SK-N-SH (cell line): ENCODE measurements at regions not wholly inside any gene's neighbourhood (a gene's known extent, or its start where the extent isn't known, plus 50 kb on each side); places are given as distances from the start of the nearest gene placed in this dataset.

ENCODE experiments used
- CTCF ChIA-PET: fragments of 300-600, 350-600 bp; formaldehyde crosslinking; extraction: SDS; loops from one replicate; lab custom pipeline; 2021; lab: Yijun Ruan, JAX
- POLR2A ChIA-PET: fragments of 350-600 bp; sonication (Branson Sonifier 250); formaldehyde crosslinking; extraction: SDS; loops from one replicate; lab custom pipeline; 2020; ENCODE audit warnings: antibody characterized with exemption, inconsistent platforms; lab: Yijun Ruan, JAX
- DNase-seq: peaks from one replicate; pipeline ENCODE4 v3.0.0; 2012
- H2AFZ ChIP-seq: fragments of 200-600 bp; sonication (generic); 2 replicates; pipeline ENCODE4 v1.8.1; 2016; ENCODE audit warnings: antibody characterized with exemption, mild to moderate bottlenecking, low read depth
- H3F3A ChIP-seq: fragments of 200-600 bp; sonication (generic); replicated peaks from 2 replicates; pipeline ENCODE3; 2016; ENCODE audit warnings: antibody characterized with exemption, mild to moderate bottlenecking; ENCODE audit not compliant: insufficient read depth
- H3K27ac ChIP-seq, 2 experiments: fragments of 200-500 bp in 1 of 2; fragments of 200-600 bp in 1 of 2; sonication (Bioruptor generic) in 1 of 2; sonication (generic), shearing (Covaris generic) in 1 of 2; 2 replicates each; pipeline versions ENCODE4 v1.5.1 to v1.6.1; 2014 to 2016; ENCODE audit warnings: low read depth in 2 of 2, inconsistent platforms in 1 of 2, low read length in 1 of 2, mild to moderate bottlenecking in 1 of 2, mixed read lengths in 1 of 2
- H3K27me3 ChIP-seq: fragments of 200-600 bp; sonication (generic), shearing (Covaris generic); 2 replicates; pipeline ENCODE4 v1.6.1; 2016; ENCODE audit warnings: mixed run types; ENCODE audit not compliant: insufficient read depth
- H3K36me3 ChIP-seq, 2 experiments: fragments of 200-500 bp in 1 of 2; fragments of 200-600 bp in 1 of 2; sonication (Bioruptor generic) in 1 of 2; sonication (generic) in 1 of 2; replicated peaks in 1 of 2; 2 replicates each; pipeline versions ENCODE3 to v1.5.1; 2014 to 2016; ENCODE audit warnings: low read length in 1 of 2, mild to moderate bottlenecking in 1 of 2; ENCODE audit not compliant: insufficient read depth in 2 of 2, control insufficient read depth in 1 of 2
- H3K4me1 ChIP-seq, 2 experiments: fragments of 200-500 bp in 1 of 2; fragments of 200-600 bp in 1 of 2; sonication (Bioruptor generic) in 1 of 2; sonication (generic), shearing (Covaris generic) in 1 of 2; 2 replicates each; pipeline versions ENCODE4 v1.5.1 to v1.6.1; 2014 to 2016; ENCODE audit warnings: low read depth in 1 of 2, low read length in 1 of 2, mixed run types in 1 of 2; ENCODE audit not compliant: insufficient read depth in 2 of 2, control insufficient read depth in 1 of 2
- H3K4me2 ChIP-seq: fragments of 200-600 bp; sonication (generic), shearing (Covaris generic); 2 replicates; pipeline ENCODE4 v1.6.1; 2017; ENCODE audit warnings: mixed run types
- H3K4me3 ChIP-seq, 2 experiments: fragments of 200-500 bp in 1 of 2; fragments of 200-600 bp in 1 of 2; sonication (Bioruptor generic) in 1 of 2; sonication (generic), shearing (Covaris generic) in 1 of 2; 2 replicates each; pipeline versions ENCODE4 v1.5.1 to v1.8.1; 2014 to 2016; ENCODE audit warnings: low read depth in 2 of 2, inconsistent platforms in 1 of 2, low read length in 1 of 2, mild to moderate bottlenecking in 1 of 2, mixed read lengths in 1 of 2, moderate library complexity in 1 of 2
- H3K79me2 ChIP-seq: fragments of 200-600 bp; sonication (generic); 2 replicates; pipeline ENCODE4 v1.8.1; 2017; ENCODE audit warnings: mild to moderate bottlenecking; ENCODE audit not compliant: insufficient read depth
- H3K9ac ChIP-seq: fragments of 200-600 bp; sonication (generic); 2 replicates; pipeline ENCODE4 v1.6.1; 2017; ENCODE audit warnings: mixed run types
- H3K9me2 ChIP-seq: fragments of 200-600 bp; sonication (generic); 2 replicates; pipeline ENCODE4 v1.6.1; 2017; ENCODE audit warnings: mixed run types
- H3K9me3 ChIP-seq: fragments of 200-600 bp; sonication (generic); 2 replicates; pipeline ENCODE4 v1.6.1; 2017; ENCODE audit warnings: mixed run types, mild to moderate bottlenecking, moderate library complexity
- H4K20me1 ChIP-seq: fragments of 200-600 bp; sonication (generic); 2 replicates; pipeline ENCODE4 v1.6.1; 2017; ENCODE audit warnings: mild to moderate bottlenecking, mixed run types; ENCODE audit not compliant: insufficient read depth
- EP300 ChIP-seq, 2 experiments: IDR thresholded peaks; 2 replicates each; pipeline versions ENCODE4 v1.4.0 to v1.6.1; 2012; ENCODE audit warnings: borderline replicate concordance in 1 of 2, low read depth in 1 of 2, low read length in 1 of 2
- FOXM1 ChIP-seq: IDR thresholded peaks from 2 replicates; pipeline ENCODE4 v1.4.0; 2012; ENCODE audit warnings: low read depth, mild to moderate bottlenecking
- GABPA ChIP-seq: IDR thresholded peaks from 2 replicates; pipeline ENCODE4 v1.4.0; 2012; ENCODE audit warnings: low read depth, mild to moderate bottlenecking
- MAX ChIP-seq: IDR thresholded peaks from 2 replicates; pipeline ENCODE4 v1.4.0; 2012; ENCODE audit warnings: low read depth
- NFIC ChIP-seq: IDR thresholded peaks from 2 replicates; pipeline ENCODE4 v1.4.0; 2012; ENCODE audit warnings: borderline replicate concordance
- POLR2AphosphoS5 ChIP-seq: IDR thresholded peaks from 2 replicates; pipeline ENCODE4 v1.6.1; 2012; ENCODE audit warnings: low read depth, low read length
- RFX5 ChIP-seq: IDR thresholded peaks from 2 replicates; pipeline ENCODE4 v1.6.1; 2012; ENCODE audit warnings: mild to moderate bottlenecking, improper control_type of control experiment, low read length
- RXRA ChIP-seq: IDR thresholded peaks from 2 replicates; pipeline ENCODE4 v1.4.0; 2012; ENCODE audit warnings: low read depth, mild to moderate bottlenecking, borderline replicate concordance
- SMC3 ChIP-seq: IDR thresholded peaks from 2 replicates; pipeline ENCODE4 v1.6.1; 2012; ENCODE audit warnings: low read depth, low read length, improper control_type of control experiment
- TAF1 ChIP-seq: IDR thresholded peaks from 2 replicates; pipeline ENCODE4 v1.6.1; 2012; ENCODE audit warnings: low read depth, mild to moderate bottlenecking, low read length, moderate library complexity, borderline replicate concordance
- TCF12 ChIP-seq: IDR thresholded peaks from 2 replicates; pipeline ENCODE4 v1.4.0; 2012
- USF1 ChIP-seq: IDR thresholded peaks from 2 replicates; pipeline ENCODE4 v1.4.0; 2012; ENCODE audit warnings: low read depth, borderline replicate concordance
- WGBS: methylation state at CpG from one replicate; pipeline ENCODE4 v1.1.6; 2017; ENCODE audit warnings: low lambda C conversion rate; 5-methylcytosine and 5-hydroxymethylcytosine counted together
- TF ChIP-seq, protein P1 (sequence below): IDR thresholded peaks from 2 replicates; pipeline ENCODE4 v1.4.0; 2012; ENCODE audit warnings: low read depth, borderline replicate concordance

GRCh38 chr15:66943456-66944095, 121.8 kb upstream of the SMAD3 start:
- CTCF ChIA-PET = interaction anchor here (1.1 to 7.8 kb wide), 4 partner anchors 279 to 514 kb away, joined by 3 to 112 read pairs (median 22); no protein-coding TSS in a partner anchor
- WGBS = 67% methylated on average over 7 of the region's 10 CpGs
- no peak overlapping the region for H3K9ac ChIP-seq
- H2AFZ ChIP-seq = no peak overlapping the region
- H3K27me3 ChIP-seq = no peaks in the 10 kb centered on the region
- H3K27ac ChIP-seq = no peak overlapping the region
- DNase-seq = no peak
- no peaks in the 10 kb centered on the region for H3K36me3 ChIP-seq
- no peak overlapping the region for H3K4me2 ChIP-seq
- TF ChIP-seq RFX5 (no peak), RXRA (no peak), TCF12 (no peak), NFIC (no peak), USF1 (no peak)
- TF ChIP-seq, all 33 proteins: peak for 0
- Histone ChIP-seq H3K9me3 (no peaks in the 10 kb centered on the region), H3K79me2 (no peaks in the 10 kb centered on the region), H3K4me1 (peaks cover 0 to 4% of the 10 kb centered on the region in 2 experiments; a peak in 1 of 4 replicates), H3K9me2 (no peaks in the 10 kb centered on the region), H3K4me3 (no peak overlapping the region), H4K20me1 (no peaks in the 10 kb centered on the region), H3F3A (peaks cover 5% of the 10 kb centered on the region)
- POLR2A ChIA-PET = no interaction called here

- Histone ChIP-seq H3K36me3 (no peaks in the 10 kb centered on the region), H3K27me3 (no peaks in the 10 kb centered on the region), H3K4me1 (peaks cover 0 to 4% of the 10 kb centered on the region in 2 experiments; a peak in 1 of 4 replicates), H4K20me1 (no peaks in the 10 kb centered on the region), H3K27ac (no peak overlapping the region), H3K9me3 (no peaks in the 10 kb centered on the region), H3K79me2 (no peaks in the 10 kb centered on the region), H3K9me2 (no peaks in the 10 kb centered on the region), H3K9ac (no peak overlapping the region), H2AFZ (no peak overlapping the region), H3K4me2 (no peak overlapping the region), H3K4me3 (no peak overlapping the region), H3F3A (no peaks in the 10 kb centered on the region)
- ChIA-PET CTCF (interaction anchor here (0.9 to 7.8 kb wide), 5 partner anchors 41 to 891 kb away, joined by 3 to 112 read pairs (median 3); no protein-coding TSS in a partner anchor), POLR2A (interaction anchor here (0.6 kb wide), 1 partner anchor 244 kb away, joined by 3 read pairs; no protein-coding TSS in a partner anchor)
- TF ChIP-seq MAX = no peak
- DNase-seq = no peak
- 100% methylated on average over 11 of the region's 14 CpGs for WGBS
Observed at GRCh38 chr15:66944121-66944520, 121.3 kb upstream of the SMAD3 start.

DNA sequence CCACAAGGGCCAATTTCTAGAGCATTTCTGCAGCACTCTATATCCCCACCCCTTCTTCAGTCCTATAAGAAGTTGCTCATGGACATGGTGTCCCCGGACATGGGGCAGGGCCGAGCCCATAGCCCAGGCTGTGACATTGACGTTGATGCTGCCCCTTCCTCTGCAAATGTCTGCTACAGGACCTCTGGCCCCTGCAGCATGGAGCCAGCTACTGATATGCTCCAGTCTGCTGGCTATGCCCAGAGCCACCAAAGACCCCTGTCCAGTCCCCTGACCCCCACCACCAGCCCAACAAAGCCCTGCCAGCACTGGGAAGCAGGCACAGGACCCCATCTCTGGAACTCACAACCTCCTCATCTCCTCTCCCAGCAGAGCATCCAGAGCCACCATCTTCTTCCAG, 120.1 kb upstream of the SMAD3 start:
- Histone ChIP-seq H2AFZ (no peak overlapping the region), H3K27me3 (no peaks in the 10 kb centered on the region), H3K9me2 (no peaks in the 10 kb centered on the region), H3K9me3 (no peaks in the 10 kb centered on the region), H3K4me3 (no peak overlapping the region), H3K36me3 (no peaks in the 10 kb centered on the region), H3F3A (no peaks in the 10 kb centered on the region), H3K4me1 (peaks cover 0 to 4% of the 10 kb centered on the region in 2 experiments; a peak in 1 of 4 replicates), H3K4me2 (no peak overlapping the region), H3K27ac (no peak overlapping the region), H3K79me2 (no peaks in the 10 kb centered on the region), H3K9ac (no peak overlapping the region), H4K20me1 (no peaks in the 10 kb centered on the region)
- ChIA-PET POLR2A (no interaction called here), CTCF (interaction anchor here (0.9 to 7.8 kb wide), 16 partner anchors 12 to 890 kb away, joined by 3 to 112 read pairs (median 9); no protein-coding TSS in a partner anchor)
- no CpG with 5 or more reads among the region's 3 CpGs for WGBS
- DNase-seq = no peak
- no peak for TF ChIP-seq EP300 (IDR thresholded peaks at IDR 0.05; ENCODE audit: borderline replicate concordance in 1 of 2, low read depth in 1 of 2, low read length in 1 of 2)
- no peak for TF ChIP-seq GABPA
- no peak for TF ChIP-seq SMC3
- TF ChIP-seq FOXM1 = no peak
- no peak for TF ChIP-seq USF1
- TF ChIP-seq, protein P1, sequence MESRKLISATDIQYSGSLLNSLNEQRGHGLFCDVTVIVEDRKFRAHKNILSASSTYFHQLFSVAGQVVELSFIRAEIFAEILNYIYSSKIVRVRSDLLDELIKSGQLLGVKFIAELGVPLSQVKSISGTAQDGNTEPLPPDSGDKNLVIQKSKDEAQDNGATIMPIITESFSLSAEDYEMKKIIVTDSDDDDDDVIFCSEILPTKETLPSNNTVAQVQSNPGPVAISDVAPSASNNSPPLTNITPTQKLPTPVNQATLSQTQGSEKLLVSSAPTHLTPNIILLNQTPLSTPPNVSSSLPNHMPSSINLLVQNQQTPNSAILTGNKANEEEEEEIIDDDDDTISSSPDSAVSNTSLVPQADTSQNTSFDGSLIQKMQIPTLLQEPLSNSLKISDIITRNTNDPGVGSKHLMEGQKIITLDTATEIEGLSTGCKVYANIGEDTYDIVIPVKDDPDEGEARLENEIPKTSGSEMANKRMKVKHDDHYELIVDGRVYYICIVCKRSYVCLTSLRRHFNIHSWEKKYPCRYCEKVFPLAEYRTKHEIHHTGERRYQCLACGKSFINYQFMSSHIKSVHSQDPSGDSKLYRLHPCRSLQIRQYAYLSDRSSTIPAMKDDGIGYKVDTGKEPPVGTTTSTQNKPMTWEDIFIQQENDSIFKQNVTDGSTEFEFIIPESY = no peak
- no peak for TF ChIP-seq TCF12
- no peak for TF ChIP-seq POLR2AphosphoS5
- TF ChIP-seq TAF1 = no peak
